Lower leg skin (tissue), 3 donors: ENCODE measurements at regions not wholly inside any gene's neighbourhood (a gene's known extent, or its start where the extent isn't known, plus 50 kb on each side); places are given as distances from the start of the nearest gene placed in this dataset.

Experiments
- CTCF ChIP-seq, 3 donors: fragments of 450-650 bp; IDR thresholded peaks; one replicate each; pipeline ENCODE4 v1.5.1; 2016; ENCODE audit warnings: antibody characterized with exemption in 3 of 3, mild to moderate bottlenecking in 3 of 3, moderate library complexity in 2 of 3
- POLR2A ChIP-seq, 2 donors: fragments of 450-650 bp; IDR thresholded peaks; one replicate each; pipeline ENCODE4 v1.6.1; 2016 to 2017; ENCODE audit warnings: antibody characterized with exemption in 2 of 2, mild to moderate bottlenecking in 1 of 2, moderate library complexity in 1 of 2

GRCh38 chr2:240225131-240225530 is 84.7 kb upstream of the OTOS start:
- TF ChIP-seq CTCF (IDR thresholded peaks at IDR 0.05) (no peak), POLR2A (IDR thresholded peaks at IDR 0.05) (no peak)
